ENCODE measurements at regions not wholly inside any gene's neighbourhood (a gene's known extent, or its start where the extent isn't known, plus 50 kb on each side); places are given as distances from the start of the nearest gene placed in this dataset.
"Not testable (repeated sequence)": the region's sequence is repeated elsewhere in the genome, so short reads cannot be mapped to it uniquely, and the experiment has no call there.

DNA sequence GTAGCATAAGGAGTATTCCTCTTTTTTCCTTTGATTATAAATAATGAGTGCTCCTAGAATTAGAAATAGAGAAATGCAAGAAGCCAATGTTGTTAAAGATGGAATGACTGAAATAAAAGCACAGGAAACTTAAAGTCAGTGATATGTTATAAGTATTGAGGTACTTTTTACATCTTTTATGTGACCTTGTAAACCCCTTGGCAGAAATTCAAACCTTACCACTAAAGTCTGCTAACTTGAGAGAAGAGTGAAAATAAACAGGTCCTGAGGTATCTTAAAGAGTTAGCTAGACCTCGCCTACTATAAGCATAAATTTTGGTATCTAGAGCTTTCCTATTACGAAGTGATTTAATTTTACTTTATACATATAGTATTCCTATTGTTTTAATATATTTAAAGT lies 188.2 kb downstream of the DKK1 start:
- intact Hi-C loops (cut with DNase I): no loop called here
- Histone ChIP-seq H3K4me1 (no peaks in the 10 kb centered on the region), H3K4me3 (no peak overlapping the region), H3K9me3 (no peaks in the 10 kb centered on the region), H3K27me3 (no peaks in the 10 kb centered on the region), H3K27ac (no peak overlapping the region), H3K36me3 (no peaks in the 10 kb centered on the region)
- TF ChIP-seq, protein P1, sequence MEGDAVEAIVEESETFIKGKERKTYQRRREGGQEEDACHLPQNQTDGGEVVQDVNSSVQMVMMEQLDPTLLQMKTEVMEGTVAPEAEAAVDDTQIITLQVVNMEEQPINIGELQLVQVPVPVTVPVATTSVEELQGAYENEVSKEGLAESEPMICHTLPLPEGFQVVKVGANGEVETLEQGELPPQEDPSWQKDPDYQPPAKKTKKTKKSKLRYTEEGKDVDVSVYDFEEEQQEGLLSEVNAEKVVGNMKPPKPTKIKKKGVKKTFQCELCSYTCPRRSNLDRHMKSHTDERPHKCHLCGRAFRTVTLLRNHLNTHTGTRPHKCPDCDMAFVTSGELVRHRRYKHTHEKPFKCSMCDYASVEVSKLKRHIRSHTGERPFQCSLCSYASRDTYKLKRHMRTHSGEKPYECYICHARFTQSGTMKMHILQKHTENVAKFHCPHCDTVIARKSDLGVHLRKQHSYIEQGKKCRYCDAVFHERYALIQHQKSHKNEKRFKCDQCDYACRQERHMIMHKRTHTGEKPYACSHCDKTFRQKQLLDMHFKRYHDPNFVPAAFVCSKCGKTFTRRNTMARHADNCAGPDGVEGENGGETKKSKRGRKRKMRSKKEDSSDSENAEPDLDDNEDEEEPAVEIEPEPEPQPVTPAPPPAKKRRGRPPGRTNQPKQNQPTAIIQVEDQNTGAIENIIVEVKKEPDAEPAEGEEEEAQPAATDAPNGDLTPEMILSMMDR (IDR thresholded peaks at IDR 0.05): no peak
- TF ChIP-seq POLR2A (IDR thresholded peaks at IDR 0.05): no peak
- no peak for TF ChIP-seq POLR2AphosphoS5 (IDR thresholded peaks at IDR 0.05; ENCODE audit: insufficient read depth in 1 of 2, low read depth in 1 of 2)
- DNase-seq (ENCODE audit: extremely low spot score in 2 of 2): no peak

DNA sequence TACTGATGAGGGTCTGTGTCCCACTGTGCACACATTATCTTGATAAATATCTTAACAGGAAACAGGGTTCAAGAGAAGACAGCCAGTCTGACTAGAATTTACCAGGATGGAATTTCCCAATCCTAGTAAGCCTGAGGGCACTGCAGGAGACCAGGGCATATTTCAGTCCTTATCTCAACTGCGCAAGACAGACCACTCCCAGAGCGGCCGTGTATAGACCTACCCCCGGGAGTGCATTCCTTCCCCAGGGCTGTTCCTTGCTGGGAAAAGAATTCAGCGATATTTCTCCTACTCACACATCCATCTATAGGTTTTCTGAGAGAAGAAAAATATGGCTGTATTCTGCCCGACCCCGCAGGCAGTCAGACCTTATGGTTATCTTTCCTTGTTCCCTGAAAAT lies 191.3 kb downstream of the DKK1 start:
- H3K4me3 ChIP-seq; DNase-seq (ENCODE audit: extremely low spot score in 2 of 2); H3K27me3 ChIP-seq; H3K27ac ChIP-seq; intact Hi-C loops (cut with DNase I); H3K4me1 ChIP-seq; H3K9me3 ChIP-seq; H3K36me3 ChIP-seq: not testable (repeated sequence)

- no peak overlapping the region for H3K27ac ChIP-seq
- no peak for TF ChIP-seq POLR2AphosphoS5 (IDR thresholded peaks at IDR 0.05; ENCODE audit: insufficient read depth in 1 of 2, low read depth in 1 of 2)
- no peak for TF ChIP-seq POLR2A (IDR thresholded peaks at IDR 0.05)
- TF ChIP-seq, protein P1 (IDR thresholded peaks at IDR 0.05): no peak
- no peaks in the 10 kb centered on the region for H3K27me3 ChIP-seq
- H3K4me3 ChIP-seq: no peak overlapping the region
- intact Hi-C loops (cut with DNase I): no loop called here
- DNase-seq (ENCODE audit: extremely low spot score in 2 of 2): no peak
- H3K4me1 ChIP-seq: no peaks in the 10 kb centered on the region
- no peaks in the 10 kb centered on the region for H3K36me3 ChIP-seq
- no peaks in the 10 kb centered on the region for H3K9me3 ChIP-seq
These were observed 200.4 kb downstream of the DKK1 start for GRCh38 chr10:52514481-52514880.

DNA sequence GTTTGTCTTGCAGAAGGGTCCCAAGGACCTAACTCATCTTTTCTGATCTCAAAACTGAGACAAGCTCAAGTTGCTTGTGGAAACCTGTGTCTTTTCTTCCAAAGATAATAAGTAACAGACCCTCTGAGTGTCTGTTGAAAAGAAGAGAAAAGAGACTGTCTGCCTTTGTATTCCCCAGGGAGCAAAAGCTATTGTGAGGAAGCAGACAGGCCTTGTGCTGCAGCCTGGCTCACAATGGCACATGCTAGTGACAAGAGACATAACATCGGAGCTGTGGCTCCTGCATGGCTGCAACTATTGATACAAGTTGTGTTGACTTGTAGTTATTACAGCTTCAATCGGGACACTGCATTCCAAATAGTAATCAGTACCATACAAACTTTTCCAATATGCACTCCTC lies 202.9 kb downstream of the DKK1 start:
- Histone ChIP-seq H3K4me3 (no peak overlapping the region), H3K9me3 (no peaks in the 10 kb centered on the region), H3K27me3 (no peaks in the 10 kb centered on the region), H3K27ac (no peak overlapping the region), H3K36me3 (no peaks in the 10 kb centered on the region), H3K4me1 (no peaks in the 10 kb centered on the region)
- no peak for DNase-seq (ENCODE audit: extremely low spot score in 2 of 2)
- intact Hi-C loops (cut with DNase I): no loop called here
- TF ChIP-seq POLR2AphosphoS5 (IDR thresholded peaks at IDR 0.05; ENCODE audit: insufficient read depth in 1 of 2, low read depth in 1 of 2): no peak
- TF ChIP-seq POLR2A (IDR thresholded peaks at IDR 0.05): no peak
- TF ChIP-seq, protein P1 (IDR thresholded peaks at IDR 0.05): no peak

- no peaks in the 10 kb centered on the region for H3K36me3 ChIP-seq
- TF ChIP-seq, protein P1 (IDR thresholded peaks at IDR 0.05): no peak
- TF ChIP-seq POLR2AphosphoS5 (IDR thresholded peaks at IDR 0.05; ENCODE audit: insufficient read depth in 1 of 2, low read depth in 1 of 2) (no peak), POLR2A (IDR thresholded peaks at IDR 0.05) (no peak)
- intact Hi-C loops (cut with DNase I): no loop called here
- H3K4me1 ChIP-seq: no peaks in the 10 kb centered on the region
- H3K27ac ChIP-seq: no peak overlapping the region
- H3K4me3 ChIP-seq: no peak overlapping the region
- no peaks in the 10 kb centered on the region for H3K27me3 ChIP-seq
- DNase-seq (ENCODE audit: extremely low spot score in 2 of 2): no peak
- H3K9me3 ChIP-seq: no peaks in the 10 kb centered on the region
These were observed 209.6 kb downstream of the DKK1 start for GRCh38 chr10:52523696-52524095.

DNA sequence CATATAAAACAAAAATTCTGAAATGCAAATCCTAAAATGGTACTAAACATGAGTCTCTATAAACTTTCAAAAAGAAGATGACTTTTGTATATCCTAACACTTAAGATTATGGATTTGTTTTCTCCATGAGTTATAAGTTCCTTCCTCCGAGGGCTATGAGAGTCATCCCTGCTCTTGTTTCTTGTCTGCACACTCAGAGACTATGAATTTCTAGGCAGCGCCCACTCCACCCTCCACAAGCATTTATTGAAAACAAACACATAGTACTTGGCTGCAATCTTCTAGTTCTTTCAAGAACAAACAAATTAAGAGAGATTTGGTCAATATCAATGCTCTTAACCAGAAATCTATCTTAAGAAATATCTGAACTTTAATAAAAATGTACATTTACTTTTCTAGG lies 211.7 kb downstream of the DKK1 start:
- DNase-seq (ENCODE audit: extremely low spot score in 2 of 2): no peak
- Histone ChIP-seq H3K27ac (no peak overlapping the region), H3K9me3 (no peaks in the 10 kb centered on the region), H3K4me1 (no peaks in the 10 kb centered on the region), H3K36me3 (no peaks in the 10 kb centered on the region), H3K4me3 (no peak overlapping the region), H3K27me3 (no peaks in the 10 kb centered on the region)
- intact Hi-C loops (cut with DNase I): no loop called here
- TF ChIP-seq, protein P1 (IDR thresholded peaks at IDR 0.05): no peak
- TF ChIP-seq POLR2AphosphoS5 (IDR thresholded peaks at IDR 0.05; ENCODE audit: insufficient read depth in 1 of 2, low read depth in 1 of 2) (no peak), POLR2A (IDR thresholded peaks at IDR 0.05) (no peak)

All from vagina (tissue), 2 donors.